ENCODE measurements at regions not wholly inside any gene's neighbourhood (a gene's known extent, or its start where the extent isn't known, plus 50 kb on each side); places are given as distances from the start of the nearest gene placed in this dataset.
A peak's percentile ranks its signal among the peaks of the same experiment; 100 is the strongest.

GRCh38 chr6:11356404-11357155 is 124.1 kb upstream of the NEDD9 start:
- DNase-seq = no peak

GRCh38 chr6:11353921-11354389 is 121.5 kb upstream of the NEDD9 start:
- peak; percentile 76 for DNase-seq

- no peak for DNase-seq
Measured at GRCh38 chr6:11350294-11350693, 117.8 kb upstream of the NEDD9 start.

- no peak for DNase-seq
Measured at GRCh38 chr6:11349880-11350279, 117.4 kb upstream of the NEDD9 start.

GRCh38 chr6:11346516-11346915 is 114.0 kb upstream of the NEDD9 start:
- no peak for DNase-seq

GRCh38 chr6:11345536-11345935 is 113.1 kb upstream of the NEDD9 start:
- no peak for DNase-seq

GRCh38 chr6:11343963-11344723 is 111.7 kb upstream of the NEDD9 start:
- DNase-seq = no peak

- DNase-seq = no peak
Measured at GRCh38 chr6:11341867-11342266, 109.4 kb upstream of the NEDD9 start.

- no peak for DNase-seq
Measured at GRCh38 chr6:11341303-11341702, 108.8 kb upstream of the NEDD9 start.

GRCh38 chr6:11339380-11339779 is 106.9 kb upstream of the NEDD9 start:
- no peak for DNase-seq

GRCh38 chr6:11337306-11337705 is 104.8 kb upstream of the NEDD9 start:
- DNase-seq = no peak

- DNase-seq = no peak
Measured at GRCh38 chr6:11335826-11336225, 103.4 kb upstream of the NEDD9 start.

GRCh38 chr6:11333132-11333849 is 100.8 kb upstream of the NEDD9 start:
- no peak for DNase-seq

GRCh38 chr6:11332463-11332862 is 100.0 kb upstream of the NEDD9 start:
- DNase-seq = no peak

GRCh38 chr6:11331111-11331510 is 98.6 kb upstream of the NEDD9 start:
- no peak for DNase-seq

GRCh38 chr6:11330413-11330760 is 97.9 kb upstream of the NEDD9 start:
- DNase-seq = no peak

GRCh38 chr6:11329726-11330412 is 97.4 kb upstream of the NEDD9 start:
- no peak for DNase-seq

GRCh38 chr6:11328613-11329247 is 96.3 kb upstream of the NEDD9 start:
- DNase-seq = no peak

- no peak for DNase-seq
Measured at GRCh38 chr6:11327961-11328360, 95.5 kb upstream of the NEDD9 start.

- DNase-seq = no peak
Measured at GRCh38 chr6:11326116-11326515, 93.6 kb upstream of the NEDD9 start.

GRCh38 chr6:11324453-11325015 is 92.1 kb upstream of the NEDD9 start:
- DNase-seq = peak; percentile 69

All from activated naive CD4-positive, alpha-beta T cell treated with Interleukin-2 at 50 U/mL for 16 hours (primary cell).